AG09309 (cell line): ENCODE measurements at regions not wholly inside any gene's neighbourhood (a gene's known extent, or its start where the extent isn't known, plus 50 kb on each side); places are given as distances from the start of the nearest gene placed in this dataset.
A peak's percentile ranks its signal among the peaks of the same experiment; 100 is the strongest.

Experiments
- DNase-seq: peaks from one replicate; pipeline ENCODE4 v3.0.0-alpha.2; 2010; ENCODE audit warnings: low read depth
- H3K4me3 ChIP-seq: 2 replicates; pipeline ENCODE4 v1.5.1; 2011; ENCODE audit warnings: mild to moderate bottlenecking, low read depth, low read length, moderate library complexity; ENCODE audit not compliant: control insufficient read depth
- TF ChIP-seq, protein P1 (sequence below): IDR thresholded peaks from 2 replicates; pipeline ENCODE4 v1.5.1; 2011; ENCODE audit warnings: mild to moderate bottlenecking, low read depth, low read length, inconsistent platforms; ENCODE audit not compliant: insufficient read depth, control insufficient read depth; ENCODE audit errors: missing control alignments

DNA sequence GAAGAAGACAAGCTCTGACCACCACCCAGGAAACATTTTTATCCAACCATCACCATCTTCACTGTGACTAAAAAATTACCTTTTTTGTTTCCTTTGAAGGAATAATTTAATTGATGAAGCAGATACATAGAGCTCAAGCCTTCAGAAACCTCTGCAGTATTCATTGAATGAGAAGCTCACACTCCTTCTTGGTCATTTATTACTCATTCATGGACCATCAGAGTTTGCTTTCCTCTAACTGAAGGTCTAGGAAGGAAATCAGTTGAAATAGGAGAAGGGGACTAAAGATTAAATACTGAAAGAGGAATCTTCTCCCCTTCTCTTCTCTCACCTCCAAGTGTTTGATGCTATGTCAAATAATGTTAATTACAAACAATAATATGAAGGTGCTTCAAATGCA is 290.6 kb upstream of the KLF3 start:
- no peak for DNase-seq
- TF ChIP-seq, protein P1, sequence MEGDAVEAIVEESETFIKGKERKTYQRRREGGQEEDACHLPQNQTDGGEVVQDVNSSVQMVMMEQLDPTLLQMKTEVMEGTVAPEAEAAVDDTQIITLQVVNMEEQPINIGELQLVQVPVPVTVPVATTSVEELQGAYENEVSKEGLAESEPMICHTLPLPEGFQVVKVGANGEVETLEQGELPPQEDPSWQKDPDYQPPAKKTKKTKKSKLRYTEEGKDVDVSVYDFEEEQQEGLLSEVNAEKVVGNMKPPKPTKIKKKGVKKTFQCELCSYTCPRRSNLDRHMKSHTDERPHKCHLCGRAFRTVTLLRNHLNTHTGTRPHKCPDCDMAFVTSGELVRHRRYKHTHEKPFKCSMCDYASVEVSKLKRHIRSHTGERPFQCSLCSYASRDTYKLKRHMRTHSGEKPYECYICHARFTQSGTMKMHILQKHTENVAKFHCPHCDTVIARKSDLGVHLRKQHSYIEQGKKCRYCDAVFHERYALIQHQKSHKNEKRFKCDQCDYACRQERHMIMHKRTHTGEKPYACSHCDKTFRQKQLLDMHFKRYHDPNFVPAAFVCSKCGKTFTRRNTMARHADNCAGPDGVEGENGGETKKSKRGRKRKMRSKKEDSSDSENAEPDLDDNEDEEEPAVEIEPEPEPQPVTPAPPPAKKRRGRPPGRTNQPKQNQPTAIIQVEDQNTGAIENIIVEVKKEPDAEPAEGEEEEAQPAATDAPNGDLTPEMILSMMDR: no peak

DNA sequence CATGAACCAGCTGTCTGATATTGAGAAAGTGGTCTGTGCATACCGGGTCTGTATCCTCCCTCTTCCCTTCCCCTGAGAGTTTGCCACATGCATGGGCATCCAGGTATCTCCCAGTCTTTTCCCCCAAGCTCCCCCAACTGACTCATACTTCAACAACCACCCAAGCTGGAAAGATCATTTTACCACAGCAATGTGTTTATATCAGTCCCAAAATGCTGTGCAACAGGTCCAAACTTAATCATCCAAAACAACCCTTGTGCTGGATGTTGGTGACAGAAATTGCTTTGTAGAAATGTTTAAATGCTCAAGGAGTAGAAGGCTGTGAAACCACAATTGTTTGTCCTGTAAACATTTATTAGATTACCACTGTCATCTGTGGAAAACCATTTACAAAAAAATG is 286.8 kb upstream of the KLF3 start:
- TF ChIP-seq, protein P1: no peak
- no peak overlapping the region for H3K4me3 ChIP-seq
- no peak for DNase-seq

More for the DNA sequence above, 290.6 kb upstream of the KLF3 start:
- no peak overlapping the region for H3K4me3 ChIP-seq

DNA sequence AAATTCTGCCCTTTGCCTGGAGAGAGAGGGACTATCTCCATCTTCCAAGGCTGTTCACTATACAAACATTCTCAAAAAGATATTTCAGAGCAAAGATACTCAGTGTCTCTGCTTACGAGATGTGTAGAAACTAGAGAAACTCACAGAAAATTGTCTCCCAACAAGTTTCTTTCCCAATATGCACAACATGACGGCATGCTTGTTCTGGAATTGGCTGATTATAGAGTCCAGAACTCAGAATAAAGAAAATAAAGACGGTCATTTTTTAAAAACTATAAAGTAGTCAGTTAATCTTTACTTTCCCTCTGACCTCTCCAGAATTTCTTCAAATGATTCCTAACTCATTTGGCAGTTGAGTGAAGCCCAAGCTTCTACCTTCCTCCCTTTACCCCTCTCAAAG is 285.5 kb upstream of the KLF3 start:
- DNase-seq: no peak
- TF ChIP-seq, protein P1: no peak
- no peak overlapping the region for H3K4me3 ChIP-seq

DNA sequence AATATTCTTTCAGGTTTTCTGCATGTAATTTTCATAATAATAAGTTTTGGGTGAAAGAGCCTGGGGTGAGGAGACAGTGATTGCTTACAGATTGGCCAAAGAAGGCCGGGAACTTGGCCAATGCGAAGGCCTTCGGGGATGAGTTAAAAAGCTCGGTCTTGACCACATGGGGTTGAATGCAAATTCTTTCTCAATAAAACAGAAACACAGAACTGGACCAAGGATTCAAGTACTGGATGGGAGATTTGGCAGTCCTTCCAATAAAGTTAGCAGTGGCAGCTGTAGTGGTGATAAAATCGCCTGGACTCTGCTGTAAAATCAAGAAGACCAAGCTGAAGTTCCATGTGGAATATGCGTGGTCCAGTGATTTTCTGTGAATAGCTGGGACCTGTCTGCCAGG is 282.2 kb upstream of the KLF3 start:
- peak; percentile 42 for DNase-seq
- no peak overlapping the region for H3K4me3 ChIP-seq
- TF ChIP-seq, protein P1: no peak

DNA sequence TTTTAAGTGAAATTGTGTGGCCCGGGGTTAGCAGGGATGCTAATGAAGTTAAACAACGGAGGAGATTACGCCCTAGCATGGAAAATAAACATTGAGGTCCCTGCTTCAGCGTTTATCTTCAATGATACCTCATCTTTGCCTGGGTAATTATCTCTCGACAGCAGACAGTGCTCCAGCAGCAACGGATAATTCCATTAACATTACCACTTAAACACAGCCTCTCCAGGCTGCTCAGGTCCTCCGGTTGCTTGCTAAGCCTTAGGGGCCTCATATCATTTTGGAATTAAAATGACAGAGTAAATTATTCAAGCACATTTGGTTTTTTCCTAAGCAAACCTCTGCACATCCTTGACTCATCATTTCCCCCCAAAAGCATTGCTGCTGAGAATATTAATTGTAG is 281.5 kb upstream of the KLF3 start:
- no peak for DNase-seq
- no peak overlapping the region for H3K4me3 ChIP-seq
- TF ChIP-seq, protein P1: no peak

DNA sequence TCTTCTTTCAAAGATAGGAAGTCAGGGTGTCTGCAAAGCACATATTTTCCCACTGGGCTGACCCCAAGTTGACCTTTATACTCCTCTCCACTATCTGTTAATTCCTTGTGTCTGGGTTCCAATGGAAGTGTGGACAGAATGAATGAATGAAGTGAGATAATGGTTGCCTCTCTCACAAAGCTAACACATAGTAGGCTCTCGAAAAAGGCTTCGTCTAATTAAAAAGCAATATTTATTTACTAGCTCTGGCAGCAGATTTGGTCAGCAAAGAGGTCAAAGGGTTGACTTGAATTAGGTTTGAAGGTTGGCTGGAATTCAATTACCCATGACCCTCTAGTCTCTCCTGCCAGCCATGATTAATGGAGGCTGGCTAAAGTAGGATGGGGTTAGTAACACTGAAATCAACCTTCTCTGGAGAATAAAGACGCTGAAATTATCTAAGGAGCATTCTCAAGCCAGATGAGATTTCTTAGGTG is 280.3 kb upstream of the KLF3 start:
- TF ChIP-seq, protein P1: no peak
- no peak for DNase-seq
- H3K4me3 ChIP-seq: no peak overlapping the region

DNA sequence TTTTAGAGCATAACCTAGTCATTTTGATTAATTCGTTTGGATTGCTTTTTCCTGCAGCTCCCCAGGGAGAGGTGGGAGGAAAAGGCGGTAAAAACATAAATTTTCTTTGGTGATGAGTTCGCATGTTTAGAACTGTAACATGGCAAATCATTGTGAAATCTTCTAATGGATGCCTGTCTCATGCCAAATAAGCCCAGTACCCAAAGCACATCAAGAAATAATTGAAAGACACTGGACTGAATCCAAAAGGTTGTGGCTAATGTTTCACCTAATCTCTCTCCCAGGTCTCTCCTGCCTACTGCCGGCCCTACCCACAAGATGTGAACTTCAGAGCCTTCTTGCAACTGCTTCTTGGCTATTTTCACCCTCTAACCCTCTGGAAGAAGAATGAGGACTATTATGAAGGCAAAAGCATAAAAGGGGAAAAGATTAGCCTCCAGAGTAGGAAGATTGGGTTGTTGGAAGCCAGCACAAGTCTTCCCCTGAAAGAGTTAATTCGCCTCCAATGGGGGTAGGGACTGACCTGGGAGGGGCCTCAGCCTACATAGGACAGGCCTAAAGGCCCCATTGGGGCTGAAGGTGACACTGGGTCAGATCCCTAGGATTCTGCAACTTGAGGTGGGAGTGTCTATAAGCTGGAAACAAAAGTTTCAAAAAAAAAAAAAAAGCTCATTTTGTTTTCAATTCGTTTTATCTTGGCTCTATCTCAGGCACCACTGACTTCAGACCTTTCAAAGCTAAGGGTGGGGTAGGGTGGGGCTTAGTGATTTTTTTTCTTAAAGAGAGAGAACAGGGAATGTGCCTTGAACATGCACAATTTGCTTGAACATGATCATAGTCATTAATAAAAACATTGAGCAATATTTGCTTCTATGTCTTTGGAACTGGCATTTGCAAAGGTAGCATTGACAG is 278.6 kb upstream of the KLF3 start:
- TF ChIP-seq, protein P1: no peak
- H3K4me3 ChIP-seq: no peak overlapping the region
- no peak for DNase-seq
